ENCODE measurements at regions not wholly inside any gene's neighbourhood (a gene's known extent, or its start where the extent isn't known, plus 50 kb on each side); places are given as distances from the start of the nearest gene placed in this dataset.
"Not testable (repeated sequence)": the region's sequence is repeated elsewhere in the genome, so short reads cannot be mapped to it uniquely, and the experiment has no call there.

DNA sequence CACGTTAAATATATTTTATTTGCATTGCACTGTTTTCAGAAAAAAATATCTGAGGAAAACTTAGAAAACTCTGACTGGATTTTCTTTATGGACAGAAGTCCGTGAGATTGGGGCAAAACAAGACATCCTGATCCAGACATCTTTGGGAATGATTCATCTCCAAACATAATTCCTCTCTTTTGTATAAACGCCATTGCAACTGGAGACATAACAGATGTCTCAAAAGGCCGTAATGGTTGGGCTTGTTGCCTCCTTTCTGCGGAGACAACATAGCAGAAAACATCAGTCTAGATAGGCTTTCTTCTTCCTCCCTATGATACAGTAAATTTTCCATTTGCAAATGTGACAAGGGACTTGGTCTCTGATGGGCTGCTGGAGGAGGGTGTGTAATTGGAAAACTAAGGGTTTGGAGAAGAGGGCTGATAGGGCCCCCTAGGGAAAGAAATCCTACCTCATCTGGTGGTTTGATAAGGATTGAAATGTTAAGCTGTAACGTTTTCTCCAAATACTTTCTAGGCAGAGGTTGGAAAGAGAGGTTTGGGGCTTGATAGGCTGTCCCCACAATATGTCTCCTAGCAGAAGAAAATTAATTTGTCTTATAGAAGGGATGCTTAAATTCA, 631.5 kb upstream of the ST8SIA4 start:
- Histone ChIP-seq H3K4me3 (no peak overlapping the region), H3K27ac (no peak overlapping the region), H3K4me1 (no peaks in the 10 kb centered on the region), H3K27me3 (no peaks in the 10 kb centered on the region), H3K9me3 (no peaks in the 10 kb centered on the region), H3K36me3 (no peaks in the 10 kb centered on the region)
- no peak for DNase-seq
- intact Hi-C loops (cut with DNase I; ENCODE audit: low total_unique reads) = no loop called here
- TF ChIP-seq POLR2A (IDR thresholded peaks at IDR 0.05) = no peak
- TF ChIP-seq, protein P1, sequence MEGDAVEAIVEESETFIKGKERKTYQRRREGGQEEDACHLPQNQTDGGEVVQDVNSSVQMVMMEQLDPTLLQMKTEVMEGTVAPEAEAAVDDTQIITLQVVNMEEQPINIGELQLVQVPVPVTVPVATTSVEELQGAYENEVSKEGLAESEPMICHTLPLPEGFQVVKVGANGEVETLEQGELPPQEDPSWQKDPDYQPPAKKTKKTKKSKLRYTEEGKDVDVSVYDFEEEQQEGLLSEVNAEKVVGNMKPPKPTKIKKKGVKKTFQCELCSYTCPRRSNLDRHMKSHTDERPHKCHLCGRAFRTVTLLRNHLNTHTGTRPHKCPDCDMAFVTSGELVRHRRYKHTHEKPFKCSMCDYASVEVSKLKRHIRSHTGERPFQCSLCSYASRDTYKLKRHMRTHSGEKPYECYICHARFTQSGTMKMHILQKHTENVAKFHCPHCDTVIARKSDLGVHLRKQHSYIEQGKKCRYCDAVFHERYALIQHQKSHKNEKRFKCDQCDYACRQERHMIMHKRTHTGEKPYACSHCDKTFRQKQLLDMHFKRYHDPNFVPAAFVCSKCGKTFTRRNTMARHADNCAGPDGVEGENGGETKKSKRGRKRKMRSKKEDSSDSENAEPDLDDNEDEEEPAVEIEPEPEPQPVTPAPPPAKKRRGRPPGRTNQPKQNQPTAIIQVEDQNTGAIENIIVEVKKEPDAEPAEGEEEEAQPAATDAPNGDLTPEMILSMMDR (IDR thresholded peaks at IDR 0.05) = no peak

DNA sequence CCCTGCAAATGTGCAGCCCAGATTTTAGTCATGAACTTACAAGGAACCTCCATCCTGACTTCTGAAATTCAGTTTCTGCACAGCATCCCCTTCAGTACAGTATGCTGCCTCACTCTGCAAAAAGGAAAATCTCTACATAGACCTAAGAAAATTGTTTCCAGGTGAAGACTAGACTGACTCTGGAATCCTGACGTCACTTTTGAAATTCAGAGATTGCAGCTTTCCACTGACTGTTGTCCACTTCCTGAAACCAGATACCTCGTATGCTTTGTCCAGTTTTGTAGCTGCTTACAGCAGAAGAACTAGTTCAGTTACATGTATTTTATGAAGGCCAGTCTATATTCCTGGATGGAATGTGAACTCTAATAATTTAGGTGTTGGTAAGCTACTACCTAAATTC, 629.3 kb upstream of the ST8SIA4 start:
- H3K4me1 ChIP-seq = no peaks in the 10 kb centered on the region
- H3K9me3 ChIP-seq = no peaks in the 10 kb centered on the region
- H3K27me3 ChIP-seq = no peaks in the 10 kb centered on the region
- H3K36me3 ChIP-seq = no peaks in the 10 kb centered on the region
- no peak for DNase-seq
- TF ChIP-seq POLR2A (IDR thresholded peaks at IDR 0.05) = no peak
- TF ChIP-seq, protein P1 (IDR thresholded peaks at IDR 0.05) = no peak
- no peak overlapping the region for H3K4me3 ChIP-seq
- intact Hi-C loops (cut with DNase I; ENCODE audit: low total_unique reads) = no loop called here
- H3K27ac ChIP-seq = no peak overlapping the region

DNA sequence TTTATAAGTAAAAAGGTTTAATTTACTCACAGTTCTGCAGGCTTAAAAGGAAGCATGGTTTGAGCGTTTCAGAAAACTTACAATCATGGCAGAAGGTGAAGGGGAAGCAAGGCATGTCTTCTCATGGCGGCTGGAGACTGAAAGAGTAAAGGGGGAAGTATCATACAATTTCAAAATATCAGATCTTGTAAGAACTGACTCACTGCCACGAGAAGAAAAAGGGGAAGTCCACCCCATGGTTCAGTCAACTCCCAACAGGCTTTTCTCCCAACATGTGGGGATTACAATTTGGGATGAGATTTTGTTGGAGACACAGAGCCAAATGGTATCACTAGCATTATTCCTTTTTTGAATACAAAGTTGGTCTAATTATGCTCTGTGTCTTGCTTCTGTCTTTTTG, 627.9 kb upstream of the ST8SIA4 start:
- intact Hi-C loops (cut with DNase I; ENCODE audit: low total_unique reads) = no loop called here
- Histone ChIP-seq H3K36me3 (no peaks in the 10 kb centered on the region), H3K27me3 (no peaks in the 10 kb centered on the region), H3K4me3 (no peak overlapping the region), H3K9me3 (no peaks in the 10 kb centered on the region), H3K27ac (no peak overlapping the region), H3K4me1 (no peaks in the 10 kb centered on the region)
- TF ChIP-seq POLR2A (IDR thresholded peaks at IDR 0.05) = no peak
- TF ChIP-seq, protein P1 (IDR thresholded peaks at IDR 0.05) = no peak
- DNase-seq = no peak

DNA sequence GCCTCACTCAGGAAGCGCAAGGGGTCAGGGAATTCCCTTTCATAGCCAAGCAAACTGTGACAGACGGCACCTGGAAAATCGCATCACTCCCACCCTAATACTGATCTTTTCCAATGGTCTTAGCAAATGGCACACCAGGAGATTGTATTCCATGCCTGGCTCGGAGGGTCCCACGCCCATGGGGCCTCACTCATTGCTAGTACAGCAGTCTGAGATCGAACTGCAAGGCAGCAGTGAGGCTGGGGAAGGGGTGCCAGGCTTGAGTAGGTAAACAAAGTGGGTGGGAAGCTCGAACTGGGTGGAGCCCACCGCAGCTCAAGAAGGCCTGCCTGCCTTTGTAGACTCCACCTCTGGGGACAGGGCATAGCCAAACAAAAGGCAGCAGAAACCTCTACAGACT, 626.0 kb upstream of the ST8SIA4 start:
- H3K27me3 ChIP-seq; intact Hi-C loops (cut with DNase I; ENCODE audit: low total_unique reads); H3K36me3 ChIP-seq; DNase-seq; H3K4me3 ChIP-seq; H3K9me3 ChIP-seq; H3K27ac ChIP-seq; H3K4me1 ChIP-seq: not testable (repeated sequence)

DNA sequence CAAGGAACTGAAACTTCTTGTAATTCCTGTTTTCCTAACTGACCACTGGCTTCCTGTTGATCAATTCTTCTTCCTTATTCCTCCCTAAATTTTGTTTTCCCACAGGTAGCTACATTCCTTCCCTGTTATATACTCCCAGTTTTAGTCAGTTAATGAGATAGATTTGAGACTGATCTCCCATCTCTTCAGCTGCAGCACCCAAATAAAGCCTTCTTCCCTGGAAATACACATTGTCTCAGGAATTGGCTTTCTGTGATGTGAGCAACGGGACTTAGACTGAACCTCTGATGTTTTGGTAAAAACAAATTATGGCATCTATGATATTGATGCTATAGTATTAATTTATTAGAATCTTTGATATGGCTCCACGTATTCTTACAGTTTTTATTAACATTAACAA, 617.3 kb upstream of the ST8SIA4 start:
- no peak for TF ChIP-seq POLR2A (IDR thresholded peaks at IDR 0.05)
- TF ChIP-seq, protein P1 (IDR thresholded peaks at IDR 0.05) = no peak
- Histone ChIP-seq H3K36me3 (no peaks in the 10 kb centered on the region), H3K4me3 (no peak overlapping the region), H3K9me3 (no peaks in the 10 kb centered on the region), H3K4me1 (no peaks in the 10 kb centered on the region), H3K27ac (no peak overlapping the region), H3K27me3 (no peaks in the 10 kb centered on the region)
- intact Hi-C loops (cut with DNase I; ENCODE audit: low total_unique reads) = no loop called here
- no peak for DNase-seq

DNA sequence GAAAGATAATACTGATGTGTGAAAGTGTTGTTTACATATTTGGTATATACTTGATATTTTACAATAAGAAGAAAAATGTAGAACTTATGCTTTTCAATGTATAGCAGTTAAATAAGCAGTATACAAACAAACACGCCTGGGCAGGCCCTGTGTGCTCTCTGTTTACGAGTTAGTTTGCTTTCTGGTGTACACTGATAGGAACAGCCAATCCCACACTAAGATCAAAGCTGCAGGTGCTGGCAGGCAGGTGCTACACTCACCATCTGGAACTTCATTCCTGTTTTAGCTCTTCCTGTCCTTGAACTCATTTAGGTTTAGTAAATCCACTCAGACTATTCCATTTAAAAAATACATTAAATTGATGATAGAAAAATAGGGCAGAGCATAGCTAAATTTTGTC, 614.7 kb upstream of the ST8SIA4 start:
- Histone ChIP-seq H3K9me3 (no peaks in the 10 kb centered on the region), H3K4me3 (no peak overlapping the region), H3K36me3 (no peaks in the 10 kb centered on the region), H3K4me1 (no peaks in the 10 kb centered on the region), H3K27me3 (no peaks in the 10 kb centered on the region), H3K27ac (no peak overlapping the region)
- no peak for DNase-seq
- intact Hi-C loops (cut with DNase I; ENCODE audit: low total_unique reads) = no loop called here
- TF ChIP-seq POLR2A (IDR thresholded peaks at IDR 0.05) = no peak
- TF ChIP-seq, protein P1 (IDR thresholded peaks at IDR 0.05) = no peak

Data from uterus (tissue), 3 donors.